Aorta (tissue), 5 donors: ENCODE measurements at regions not wholly inside any gene's neighbourhood (a gene's known extent, or its start where the extent isn't known, plus 50 kb on each side); places are given as distances from the start of the nearest gene placed in this dataset.
"Not testable (repeated sequence)": the region's sequence is repeated elsewhere in the genome, so short reads cannot be mapped to it uniquely, and the experiment has no call there.

Experiments used
- ATAC-seq: fragments of 200-7000 bp; cut with Tn5 transposase; one replicate; pipeline ENCODE4 v1.9.1; 2022; ENCODE audit warnings: moderate library complexity; ENCODE audit not compliant: low FRiP score
- DNase-seq, 2 donors: peaks; one replicate each; pipeline ENCODE4 v3.0.0-alpha.2; 2020
- H3K27ac ChIP-seq, 2 donors: one replicate each; pipeline ENCODE4 v1.5.1; 2013; ENCODE audit warnings: low read length in 2 of 2, mild to moderate bottlenecking in 2 of 2, moderate library complexity in 2 of 2, control low read depth in 1 of 2, inconsistent platforms in 1 of 2, low read depth in 1 of 2
- H3K27me3 ChIP-seq, 2 donors: one replicate each; pipeline ENCODE4 v1.6.1; 2013; ENCODE audit warnings: control low read depth in 1 of 2, low read length in 1 of 2, mild to moderate bottlenecking in 1 of 2, moderate library complexity in 1 of 2; ENCODE audit not compliant: insufficient read depth in 2 of 2, control insufficient read depth in 1 of 2
- H3K36me3 ChIP-seq, 2 donors: one replicate each; pipeline ENCODE4 v1.6.1; 2013; ENCODE audit warnings: control low read depth in 1 of 2, low read length in 1 of 2, mild to moderate bottlenecking in 1 of 2; ENCODE audit not compliant: insufficient read depth in 2 of 2, control insufficient read depth in 1 of 2
- H3K4me1 ChIP-seq, 2 donors: one replicate each; pipeline ENCODE4 v1.6.1; 2013; ENCODE audit warnings: low read length in 2 of 2, control low read depth in 1 of 2, mild to moderate bottlenecking in 1 of 2, moderate library complexity in 1 of 2; ENCODE audit not compliant: insufficient read depth in 2 of 2, control insufficient read depth in 1 of 2
- H3K4me3 ChIP-seq, 2 donors: one replicate each; pipeline ENCODE4 v1.5.1; 2013; ENCODE audit warnings: low read length in 2 of 2, control low read depth in 1 of 2, mild to moderate bottlenecking in 1 of 2
- H3K9me3 ChIP-seq: one replicate; pipeline ENCODE4 v1.6.1; 2013; ENCODE audit warnings: mild to moderate bottlenecking, low read length; ENCODE audit not compliant: control insufficient read depth
- WGBS, 2 donors: extraction: QIAGEN DNeasy Blood & Tissue Kit; methylation state at CpG; one replicate each; pipeline ENCODE4 v1.1.7; 2013; 5-methylcytosine and 5-hydroxymethylcytosine counted together
- intact Hi-C, 2 donors: fragments of 100-400 bp; cut with DNase I; formaldehyde crosslinking; loops; one replicate each; pipeline versions ENCODE4 v1.14.2 to v1.15.0; 2022
- donor health status: healthy with polysubstance abuse.
- donor health status: Bipolar disorder and iron deficiency.
- donor health status: DM: no; HTN: no; CAD: no.
- donor health status: DM: no; HTN: no; CAD: no.
- donor health status: DM: yes; HTN: yes; CAD: no.

DNA sequence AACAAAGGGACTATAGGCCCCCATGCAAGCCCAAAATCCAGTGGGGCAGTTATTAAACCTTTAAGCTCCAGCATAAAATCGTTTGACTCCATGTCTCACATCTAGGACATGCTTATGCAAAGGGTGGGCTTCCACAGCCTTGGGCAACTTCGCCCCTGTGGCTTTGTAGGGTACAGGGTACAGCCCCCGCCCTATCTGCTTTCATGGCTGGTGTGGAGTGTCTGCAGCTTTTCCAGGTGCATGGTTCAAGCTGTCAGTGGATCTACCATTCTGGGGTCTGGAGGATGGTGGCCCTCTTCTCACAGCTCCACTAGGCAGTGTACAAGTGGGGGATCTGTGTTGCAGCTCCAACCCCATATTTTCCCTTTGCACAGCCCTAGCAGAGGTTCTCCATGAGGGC, 559.8 kb upstream of the TECRL start:
- H3K27me3 ChIP-seq = no peaks in the 10 kb centered on the region
- H3K27ac ChIP-seq = no peak overlapping the region
- H3K36me3 ChIP-seq = no peaks in the 10 kb centered on the region
- H3K4me1 ChIP-seq = no peaks in the 10 kb centered on the region
- intact Hi-C loops = no loop called here
- DNase-seq (no peak), ATAC-seq (no peak)
- peaks cover 4% of the 10 kb centered on the region for H3K9me3 ChIP-seq
- no peak overlapping the region for H3K4me3 ChIP-seq
- WGBS, 2 donors = 67 to 76% methylated on average over 3 of the region's 3 CpGs

DNA sequence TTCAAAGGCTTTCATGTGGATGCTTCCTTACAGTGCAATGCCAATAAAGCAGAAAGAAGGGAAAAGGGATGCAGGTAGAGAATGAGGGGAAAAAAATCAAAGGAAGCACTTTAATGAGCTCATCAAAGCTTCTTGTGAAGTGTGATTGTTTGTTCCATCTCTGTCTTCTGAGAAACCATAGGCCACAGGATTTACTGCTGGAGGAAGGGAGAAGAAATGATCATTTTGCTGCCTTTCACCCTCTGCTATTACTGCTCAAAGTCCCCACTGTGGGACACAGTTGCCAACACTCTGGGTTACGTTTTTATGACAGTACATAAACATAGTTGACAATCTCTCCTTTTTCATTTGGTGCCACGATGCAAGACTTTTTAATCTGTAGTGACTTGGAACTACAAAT, 558.0 kb upstream of the TECRL start:
- DNase-seq (no peak), ATAC-seq (no peak)
- Histone ChIP-seq H3K27ac (no peak overlapping the region), H3K27me3 (no peaks in the 10 kb centered on the region), H3K4me3 (no peak overlapping the region), H3K4me1 (no peaks in the 10 kb centered on the region), H3K9me3 (peaks cover 4% of the 10 kb centered on the region), H3K36me3 (no peaks in the 10 kb centered on the region)
- WGBS, 2 donors = 24 to 27% methylated on average over 2 of the region's 2 CpGs
- intact Hi-C loops = no loop called here

DNA sequence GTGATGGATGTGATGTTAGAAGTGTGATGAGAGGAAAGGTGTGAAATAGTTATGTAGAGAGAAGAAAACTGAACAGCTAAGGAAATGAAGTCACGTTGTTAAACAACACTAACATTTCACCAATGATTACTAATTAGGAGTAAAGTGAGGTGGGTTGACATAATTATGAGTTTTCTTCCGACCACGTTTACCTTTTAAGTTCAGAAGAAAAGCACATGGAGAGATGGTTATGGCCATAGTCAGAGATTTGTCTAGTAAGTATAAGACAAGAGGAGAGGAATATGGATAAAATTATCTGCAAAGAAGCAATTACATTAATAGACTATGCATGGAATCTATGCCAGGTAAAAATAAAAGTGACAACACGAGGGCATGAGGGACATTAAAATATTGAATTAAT, 551.3 kb upstream of the TECRL start:
- Histone ChIP-seq H3K4me1 (no peaks in the 10 kb centered on the region), H3K4me3 (no peak overlapping the region), H3K27ac (no peak overlapping the region), H3K27me3 (no peaks in the 10 kb centered on the region), H3K36me3 (no peaks in the 10 kb centered on the region), H3K9me3 (no peaks in the 10 kb centered on the region)
- ATAC-seq (no peak), DNase-seq (no peak)
- 58 to 73% methylated on average over 4 of the region's 4 CpGs for WGBS, 2 donors
- intact Hi-C loops = no loop called here

DNA sequence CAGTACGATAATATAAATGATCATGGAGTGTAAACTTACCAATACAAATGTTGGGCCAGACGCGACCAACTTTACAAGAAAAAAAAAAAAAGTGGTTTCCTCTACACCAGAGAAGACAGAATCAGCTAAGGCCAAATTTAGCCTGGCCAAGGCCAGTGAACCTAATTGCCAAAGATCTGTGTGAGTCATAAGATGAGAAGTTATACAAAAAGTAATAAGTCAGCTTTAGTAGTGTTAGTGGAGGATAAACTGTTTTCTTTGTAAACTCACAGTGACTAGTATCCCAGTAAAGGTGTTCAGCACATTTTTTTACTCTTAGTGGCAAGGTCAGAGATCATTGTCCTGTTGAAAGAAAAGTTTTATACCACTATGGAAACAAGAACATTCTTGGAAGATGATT, 531.4 kb upstream of the TECRL start:
- intact Hi-C loops = no loop called here
- DNase-seq = no peak
- Histone ChIP-seq H3K27me3 (no peaks in the 10 kb centered on the region), H3K27ac (no peak overlapping the region), H3K4me3 (no peak overlapping the region), H3K9me3 (no peaks in the 10 kb centered on the region), H3K36me3 (no peaks in the 10 kb centered on the region), H3K4me1 (no peaks in the 10 kb centered on the region)
- WGBS, 2 donors = 15 to 34% methylated on average over 3 of the region's 3 CpGs
- no peak for ATAC-seq

DNA sequence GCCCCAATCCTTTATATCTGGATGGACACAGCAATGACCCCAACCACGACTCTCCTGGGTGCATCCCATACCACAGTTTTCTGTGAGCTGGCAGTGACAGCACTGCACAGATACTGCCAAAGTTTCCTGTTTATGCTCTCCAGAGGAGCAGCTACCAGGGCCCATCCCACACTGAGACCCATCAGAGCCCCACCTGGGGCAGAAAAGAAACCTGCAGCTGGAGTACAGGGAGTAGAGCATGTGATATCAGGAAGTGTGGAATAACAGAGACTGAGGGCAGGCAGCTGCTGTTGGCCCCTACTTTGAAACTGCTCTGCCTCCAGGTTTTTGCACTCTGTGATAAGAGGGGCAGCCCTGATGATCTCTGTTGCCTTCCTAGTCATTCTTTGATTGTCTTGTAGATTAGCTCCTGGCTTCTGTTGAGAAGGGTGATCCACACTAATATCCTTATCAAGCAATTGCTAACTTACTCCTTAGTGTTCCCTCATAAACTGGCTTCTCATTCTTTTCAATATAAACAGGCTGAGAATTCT, 526.3 kb upstream of the TECRL start:
- no peak for ATAC-seq
- no peaks in the 10 kb centered on the region for H3K27me3 ChIP-seq

DNA sequence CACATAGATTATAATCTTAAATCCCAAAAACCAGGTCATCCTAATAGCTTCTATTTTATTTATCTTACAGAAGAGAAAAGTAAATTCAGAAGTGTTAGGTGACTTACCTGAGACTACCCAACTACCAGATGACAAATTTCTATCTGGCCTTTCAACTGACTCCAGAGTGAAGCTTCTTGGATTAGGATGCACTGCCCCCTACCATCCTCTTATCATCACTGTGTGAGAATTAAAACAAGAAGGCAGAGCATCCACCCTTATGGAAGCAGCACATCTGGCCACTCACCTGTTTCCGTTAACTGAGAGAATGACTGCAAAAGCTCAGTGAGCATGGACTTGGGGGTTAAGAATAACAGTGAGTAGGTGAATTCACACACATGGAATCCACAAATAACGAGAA, 502.6 kb upstream of the TECRL start:
- 58 to 67% methylated on average over 2 of the region's 2 CpGs for WGBS, 2 donors
- intact Hi-C loops = no loop called here
- ATAC-seq (no peak), DNase-seq (no peak)
- Histone ChIP-seq H3K4me1 (no peaks in the 10 kb centered on the region), H3K27me3 (no peaks in the 10 kb centered on the region), H3K4me3 (no peak overlapping the region), H3K27ac (no peak overlapping the region), H3K36me3 (no peaks in the 10 kb centered on the region), H3K9me3 (no peaks in the 10 kb centered on the region)

More for the DNA sequence above, 526.3 kb upstream of the TECRL start:
- WGBS, 2 donors = 66 to 77% methylated on average over 1 of the region's 1 CpG
- Histone ChIP-seq H3K4me1 (no peaks in the 10 kb centered on the region), H3K27ac (no peak overlapping the region), H3K36me3 (no peaks in the 10 kb centered on the region), H3K9me3 (peaks cover 1% of the 10 kb centered on the region), H3K4me3 (no peak overlapping the region)
- intact Hi-C loops = no loop called here
- DNase-seq = peak in 1 of 2 donors; percentile 34

DNA sequence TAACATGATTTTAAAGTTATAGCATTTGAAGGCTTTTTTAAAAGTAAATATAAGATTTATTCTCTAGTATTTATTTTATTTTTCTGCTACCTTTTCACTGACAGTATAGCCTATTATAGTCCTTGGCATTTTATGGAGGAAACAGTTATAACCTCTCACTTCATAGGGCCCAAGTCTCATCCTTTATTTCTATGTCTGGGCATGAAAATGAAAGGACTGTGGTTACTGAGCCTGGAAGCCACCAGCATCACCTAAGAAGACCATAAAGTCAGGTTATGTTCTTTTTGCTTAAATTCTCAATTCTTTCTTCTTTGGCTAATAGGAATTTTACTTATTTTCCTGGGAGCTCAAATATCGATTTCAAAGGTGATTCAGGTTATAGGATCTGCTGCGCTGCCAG, 494.7 kb upstream of the TECRL start:
- Histone ChIP-seq H3K36me3 (no peaks in the 10 kb centered on the region), H3K27me3 (no peaks in the 10 kb centered on the region), H3K4me3 (no peak overlapping the region), H3K4me1 (no peaks in the 10 kb centered on the region), H3K27ac (no peak overlapping the region), H3K9me3 (no peaks in the 10 kb centered on the region)
- DNase-seq (no peak), ATAC-seq (no peak)
- 76 to 85% methylated on average over 2 of the region's 2 CpGs for WGBS, 2 donors
- intact Hi-C loops = no loop called here

DNA sequence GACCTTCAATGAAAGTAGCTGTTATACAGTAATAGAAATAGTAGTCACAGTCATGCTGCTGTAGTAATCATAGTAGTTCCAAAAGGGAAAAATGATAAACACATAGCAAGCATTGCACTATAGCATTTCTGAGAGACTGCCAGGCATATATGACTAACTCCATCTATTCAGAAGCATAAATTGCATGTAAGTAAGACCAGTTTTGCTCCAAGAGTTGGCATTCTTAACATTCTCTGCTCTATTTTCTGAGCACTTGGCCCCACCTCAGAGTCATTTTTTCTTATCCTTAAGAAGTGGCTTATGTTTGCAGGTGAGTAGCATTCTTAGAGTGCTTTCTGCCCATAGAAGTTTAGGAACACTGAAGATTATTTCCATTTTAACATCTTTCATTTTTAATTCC, 490.3 kb upstream of the TECRL start:
- intact Hi-C loops = no loop called here
- no peaks in the 10 kb centered on the region for H3K36me3 ChIP-seq
- no peaks in the 10 kb centered on the region for H3K4me1 ChIP-seq
- H3K27me3 ChIP-seq = no peaks in the 10 kb centered on the region
- H3K9me3 ChIP-seq = no peaks in the 10 kb centered on the region
- DNase-seq (no peak), ATAC-seq (no peak)
- H3K27ac ChIP-seq = no peak overlapping the region
- H3K4me3 ChIP-seq = no peak overlapping the region

DNA sequence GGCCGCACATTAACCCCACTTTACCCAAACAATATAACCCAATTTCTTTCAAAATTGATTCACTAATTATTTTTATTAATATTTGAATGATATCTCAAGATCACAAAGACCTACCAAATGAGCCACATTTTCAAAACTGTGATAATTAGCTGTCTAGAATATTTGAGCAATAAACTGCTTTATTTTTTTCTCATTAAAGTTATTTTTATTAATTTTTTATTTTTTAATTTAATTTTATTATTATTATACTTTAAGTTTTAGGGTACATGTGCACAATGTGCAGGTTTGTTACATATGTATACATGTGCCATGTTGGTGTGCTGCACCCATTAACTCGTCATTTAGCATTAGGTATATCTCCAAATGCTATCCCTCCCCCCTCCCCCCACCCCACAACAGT, 489.8 kb upstream of the TECRL start:
- intact Hi-C loops, H3K9me3 ChIP-seq, H3K27ac ChIP-seq, H3K36me3 ChIP-seq, H3K4me1 ChIP-seq, DNase-seq, H3K27me3 ChIP-seq, H3K4me3 ChIP-seq, ATAC-seq: not testable (repeated sequence)
- WGBS, 2 donors = 91 to 95% methylated on average over 1 of the region's 2 CpGs
